ENCODE measurements at regions not wholly inside any gene's neighbourhood (a gene's known extent, or its start where the extent isn't known, plus 50 kb on each side); places are given as distances from the start of the nearest gene placed in this dataset.

DNA sequence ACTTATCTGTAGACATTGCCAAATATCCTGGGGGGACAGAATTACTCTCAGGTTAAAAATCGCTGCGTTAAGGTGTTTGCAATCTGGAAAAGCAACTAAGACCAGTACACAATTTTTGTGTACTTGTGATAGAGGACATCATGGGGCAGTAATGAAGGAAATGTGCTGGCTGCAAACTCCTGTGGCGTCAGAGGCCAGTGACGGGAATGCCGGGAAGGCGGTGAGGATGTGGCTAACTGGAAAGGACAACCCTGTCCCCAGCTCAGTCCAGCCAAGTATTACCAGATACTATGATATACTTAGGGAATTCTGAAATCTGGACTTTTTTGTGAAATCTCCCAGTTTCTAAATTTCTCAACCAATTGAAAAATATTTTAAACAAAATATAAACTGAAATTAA lies 103.1 kb upstream of the NANOS1 start:
- no peaks in the 10 kb centered on the region for H3F3A ChIP-seq (ENCODE audit: insufficient read depth)
- H3K4me2 ChIP-seq (ENCODE audit: low read depth, low read length, poor library complexity, severe bottlenecking) = no peak overlapping the region
- H4K20me1 ChIP-seq (ENCODE audit: low read depth, low read length) = no peaks in the 10 kb centered on the region
- H2AFZ ChIP-seq (ENCODE audit: low read depth, low read length, severe bottlenecking) = no peak overlapping the region
- no peaks in the 10 kb centered on the region for H3K36me3 ChIP-seq (ENCODE audit: low read length)
- no peaks in the 10 kb centered on the region for H3K9me3 ChIP-seq (ENCODE audit: insufficient read depth, low read length)
- H3K79me2 ChIP-seq (ENCODE audit: insufficient read depth, low read length) = no peaks in the 10 kb centered on the region
- no peak overlapping the region for H3K4me3 ChIP-seq (ENCODE audit: insufficient read depth, low read length, poor library complexity, severe bottlenecking)
- H3K9ac ChIP-seq (ENCODE audit: low read length) = no peak overlapping the region
- H3K27ac ChIP-seq (ENCODE audit: low read depth, low read length) = no peak overlapping the region
- TF ChIP-seq CTCF (IDR thresholded peaks at IDR 0.05; ENCODE audit: insufficient read depth, low read length, poor library complexity, severe bottlenecking) (no peak), EZH2phosphoT487 (conservative IDR thresholded peaks at IDR 0.05; ENCODE audit: low read length) (no peak)
- H3K27me3 ChIP-seq (ENCODE audit: low read length) = peaks cover 5% of the 10 kb centered on the region; the same call in 1 of the 2 replicates
- H3K9me2 ChIP-seq (replicated peaks; ENCODE audit: insufficient read depth, low read length) = no peaks in the 10 kb centered on the region

GRCh38 chr10:118926903-118927302 lies 102.6 kb upstream of the NANOS1 start:
- Histone ChIP-seq H3K9me2 (replicated peaks; ENCODE audit: insufficient read depth, low read length) (no peaks in the 10 kb centered on the region), H3F3A (ENCODE audit: insufficient read depth) (no peaks in the 10 kb centered on the region), H3K27ac (ENCODE audit: low read depth, low read length) (no peak overlapping the region), H3K36me3 (ENCODE audit: low read length) (no peaks in the 10 kb centered on the region), H3K27me3 (ENCODE audit: low read length) (peaks cover 5% of the 10 kb centered on the region; the same call in 1 of the 2 replicates), H3K79me2 (ENCODE audit: insufficient read depth, low read length) (no peaks in the 10 kb centered on the region), H4K20me1 (ENCODE audit: low read depth, low read length) (no peaks in the 10 kb centered on the region), H2AFZ (ENCODE audit: low read depth, low read length, severe bottlenecking) (no peak overlapping the region), H3K9ac (ENCODE audit: low read length) (no peak overlapping the region), H3K4me2 (ENCODE audit: low read depth, low read length, poor library complexity, severe bottlenecking) (no peak overlapping the region), H3K9me3 (ENCODE audit: insufficient read depth, low read length) (no peaks in the 10 kb centered on the region), H3K4me3 (ENCODE audit: insufficient read depth, low read length, poor library complexity, severe bottlenecking) (no peak overlapping the region)
- TF ChIP-seq EZH2phosphoT487 (conservative IDR thresholded peaks at IDR 0.05; ENCODE audit: low read length) (no peak), CTCF (IDR thresholded peaks at IDR 0.05; ENCODE audit: insufficient read depth, low read length, poor library complexity, severe bottlenecking) (no peak)

DNA sequence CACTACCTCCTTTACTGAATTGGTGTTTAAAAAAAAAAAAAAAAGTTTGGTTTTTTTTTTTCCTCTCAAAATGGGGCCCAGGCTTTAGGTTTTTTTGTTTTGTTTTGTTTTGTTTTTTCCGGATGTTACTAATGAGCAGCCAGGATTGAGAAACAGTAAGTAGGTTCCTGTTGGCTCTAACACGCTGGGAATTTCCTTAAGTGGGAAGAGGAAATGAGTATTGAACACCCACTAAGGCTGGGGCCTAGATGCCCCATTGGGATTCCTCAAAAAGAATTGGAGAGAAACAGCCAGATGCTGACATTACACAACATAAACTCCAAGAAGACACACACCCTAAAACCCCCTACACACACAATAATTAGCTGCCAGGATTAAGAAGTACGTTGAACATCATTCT lies 102.2 kb upstream of the NANOS1 start:
- H3K79me2 ChIP-seq (ENCODE audit: insufficient read depth, low read length) = no peaks in the 10 kb centered on the region
- no peak overlapping the region for H3K4me2 ChIP-seq (ENCODE audit: low read depth, low read length, poor library complexity, severe bottlenecking)
- H4K20me1 ChIP-seq (ENCODE audit: low read depth, low read length) = no peaks in the 10 kb centered on the region
- H3K27ac ChIP-seq (ENCODE audit: low read depth, low read length) = no peak overlapping the region
- H3K4me3 ChIP-seq (ENCODE audit: insufficient read depth, low read length, poor library complexity, severe bottlenecking) = no peak overlapping the region
- H3K27me3 ChIP-seq (ENCODE audit: low read length) = peaks cover 5% of the 10 kb centered on the region; the same call in 1 of the 2 replicates
- H2AFZ ChIP-seq (ENCODE audit: low read depth, low read length, severe bottlenecking) = no peak overlapping the region
- no peaks in the 10 kb centered on the region for H3F3A ChIP-seq (ENCODE audit: insufficient read depth)
- no peak for TF ChIP-seq CTCF (IDR thresholded peaks at IDR 0.05; ENCODE audit: insufficient read depth, low read length, poor library complexity, severe bottlenecking)
- TF ChIP-seq EZH2phosphoT487 (conservative IDR thresholded peaks at IDR 0.05; ENCODE audit: low read length) = no peak
- no peaks in the 10 kb centered on the region for H3K9me3 ChIP-seq (ENCODE audit: insufficient read depth, low read length)
- no peaks in the 10 kb centered on the region for H3K9me2 ChIP-seq (replicated peaks; ENCODE audit: insufficient read depth, low read length)
- no peaks in the 10 kb centered on the region for H3K36me3 ChIP-seq (ENCODE audit: low read length)
- H3K9ac ChIP-seq (ENCODE audit: low read length) = no peak overlapping the region

All from SU-DHL-6 (cell line).